ENCODE measurements at regions not wholly inside any gene's neighbourhood (a gene's known extent, or its start where the extent isn't known, plus 50 kb on each side); places are given as distances from the start of the nearest gene placed in this dataset.

DNA sequence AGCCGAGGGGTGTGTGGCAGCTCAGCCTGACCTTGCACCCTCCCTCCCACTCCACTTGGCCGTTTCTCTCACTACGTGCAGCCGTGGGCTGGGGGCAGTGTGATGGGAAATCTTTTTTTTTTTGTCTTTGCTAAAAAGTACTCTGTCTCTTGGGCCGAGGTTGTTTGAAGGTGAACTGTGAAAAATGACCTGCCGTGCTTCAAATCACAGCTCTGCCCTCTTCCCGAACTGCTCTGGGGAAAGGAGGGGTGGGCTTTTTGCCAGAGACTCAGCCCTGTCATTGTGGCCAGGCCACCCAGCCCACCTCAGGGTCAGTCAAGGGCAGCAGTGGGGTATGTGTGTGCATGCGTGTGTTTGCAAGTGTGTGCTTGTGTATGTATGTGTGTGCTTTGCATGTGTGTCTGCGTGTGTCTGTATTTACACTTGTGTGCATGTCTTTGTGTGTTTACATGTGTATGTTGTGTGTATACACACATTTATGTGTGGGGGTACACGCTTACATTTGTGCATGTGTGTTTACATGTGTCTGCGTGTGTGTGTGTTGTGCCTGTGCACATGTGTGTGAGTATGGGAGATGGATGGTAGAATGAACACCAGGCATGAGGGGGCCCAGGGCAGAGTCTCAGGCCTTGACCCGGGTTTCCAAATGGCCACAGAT, 61.3 kb upstream of the HAAO start:
- TF ChIP-seq EZH2 (IDR thresholded peaks at IDR 0.05; ENCODE audit: low read length, missing control alignments) (no peak), CTCF (conservative IDR thresholded peaks at IDR 0.05 in 1 of 2, IDR thresholded peaks at IDR 0.05 in 1 of 2; ENCODE audit: low read depth in 1 of 2, low read length in 2 of 2) (no peak)

Measured in fibroblast of lung (primary cell).